ENCODE measurements at regions not wholly inside any gene's neighbourhood (a gene's known extent, or its start where the extent isn't known, plus 50 kb on each side); places are given as distances from the start of the nearest gene placed in this dataset.

DNA sequence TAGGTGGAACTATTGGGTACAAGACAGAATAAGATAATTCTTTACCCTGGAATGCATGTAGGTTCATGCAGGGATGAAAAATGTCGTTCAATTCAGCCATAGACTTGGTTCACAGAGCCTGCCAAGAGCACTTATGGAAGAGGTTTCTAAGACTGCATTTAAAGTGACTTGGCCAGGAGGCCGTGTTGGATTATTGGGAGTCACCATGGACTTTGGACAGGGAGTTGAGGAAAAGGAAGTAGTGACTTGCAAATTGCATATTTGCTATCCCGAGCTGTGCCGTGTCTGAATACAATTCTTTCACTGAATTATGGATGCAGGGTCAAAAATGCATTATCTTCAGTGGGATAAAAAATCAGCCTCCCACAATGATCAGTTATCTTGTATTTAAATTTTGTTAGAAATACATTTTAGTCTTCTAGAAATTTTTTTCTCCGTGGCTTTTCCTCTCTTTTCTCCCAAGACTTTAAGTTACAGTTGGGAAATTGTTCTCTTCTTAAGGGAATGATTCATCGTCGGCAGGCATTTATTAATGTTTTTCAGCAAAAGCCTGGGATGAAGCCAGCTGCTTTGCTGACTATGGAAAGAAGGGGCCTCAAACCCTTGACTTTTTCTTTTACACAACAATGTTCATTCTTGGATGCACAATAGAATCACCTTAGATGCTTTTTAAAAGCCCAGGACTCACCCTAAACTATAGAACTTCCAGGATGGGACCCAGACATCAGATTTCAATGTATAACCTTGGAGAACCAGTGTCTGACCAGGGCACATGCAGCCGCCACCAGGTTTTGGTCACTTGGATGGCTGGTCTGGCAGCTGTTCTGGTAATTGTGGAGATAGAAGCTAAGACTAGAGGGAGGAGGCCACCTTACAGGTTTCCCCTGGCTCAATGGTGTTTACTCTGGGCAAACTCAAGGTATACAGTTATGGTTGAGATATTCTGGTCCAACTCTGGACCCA lies 70.8 kb downstream of the FAT3 start:
- no peak for TF ChIP-seq POLR2A (IDR thresholded peaks at IDR 0.05)
- no peak for TF ChIP-seq CTCF (IDR thresholded peaks at IDR 0.05)

Measured in heart left ventricle (tissue), 13 donors.